ENCODE measurements at regions not wholly inside any gene's neighbourhood (a gene's known extent, or its start where the extent isn't known, plus 50 kb on each side); places are given as distances from the start of the nearest gene placed in this dataset.

GRCh38 chr12:58503731-58504130, 416.6 kb downstream of the LRIG3 start:
- DNase-seq, result no peak
- Histone ChIP-seq H3K27me3 (no peaks in the 10 kb centered on the region), H3K4me3 (no peak overlapping the region), H3K27ac (no peak overlapping the region), H3K4me1 (peaks cover 0 to 27% (median 0%) of the 10 kb centered on the region in 3 donors), H3K36me3 (no peaks in the 10 kb centered on the region), H3K9me3 (no peaks in the 10 kb centered on the region)
- intact Hi-C loops (cut with DNase I), result no loop called here
- WGBS, 2 donors, result 84 to 92% methylated on average over 2 of the region's 2 CpGs
- TF ChIP-seq CTCF (IDR thresholded peaks at IDR 0.05) (no peak), POLR2A (IDR thresholded peaks at IDR 0.05) (no peak)

- Histone ChIP-seq H3K4me3 (no peak overlapping the region), H3K4me1 (peaks cover 0 to 27% (median 0%) of the 10 kb centered on the region in 3 donors), H3K36me3 (no peaks in the 10 kb centered on the region), H3K9me3 (no peaks in the 10 kb centered on the region), H3K27ac (no peak overlapping the region), H3K27me3 (no peaks in the 10 kb centered on the region)
- WGBS, 2 donors, result 69 to 73% methylated on average over 5 of the region's 5 CpGs
- DNase-seq, result no peak
- intact Hi-C loops (cut with DNase I), result no loop called here
- TF ChIP-seq CTCF (IDR thresholded peaks at IDR 0.05) (no peak), POLR2A (IDR thresholded peaks at IDR 0.05) (no peak)
Measured at GRCh38 chr12:58504143-58504938, 416.0 kb downstream of the LRIG3 start.

- no peaks in the 10 kb centered on the region for H3K27me3 ChIP-seq
- H3K4me1 ChIP-seq, result peaks cover 0 to 10% (median 0%) of the 10 kb centered on the region in 3 donors
- no peaks in the 10 kb centered on the region for H3K9me3 ChIP-seq
- H3K27ac ChIP-seq, result no peak overlapping the region
- WGBS, 2 donors, result 74 to 77% methylated on average over 5 of the region's 5 CpGs
- no peak for DNase-seq
- H3K4me3 ChIP-seq, result no peak overlapping the region
- TF ChIP-seq CTCF (IDR thresholded peaks at IDR 0.05) (no peak), POLR2A (IDR thresholded peaks at IDR 0.05) (no peak)
- no peaks in the 10 kb centered on the region for H3K36me3 ChIP-seq
- intact Hi-C loops (cut with DNase I), result no loop called here
Measured at GRCh38 chr12:58509116-58509885, 411.0 kb downstream of the LRIG3 start.

- WGBS, 2 donors, result 35 to 46% methylated on average over 4 of the region's 4 CpGs
- intact Hi-C loops (cut with DNase I), result no loop called here
- no peak for TF ChIP-seq POLR2A (IDR thresholded peaks at IDR 0.05)
- no peak for TF ChIP-seq CTCF (IDR thresholded peaks at IDR 0.05)
- H3K36me3 ChIP-seq, result no peaks in the 10 kb centered on the region
- no peak overlapping the region for H3K4me3 ChIP-seq
- DNase-seq, result no peak
- H3K4me1 ChIP-seq, result no peaks in the 10 kb centered on the region
- no peak overlapping the region for H3K27ac ChIP-seq
- H3K9me3 ChIP-seq, result peaks cover 0 to 14% (median 6%) of the 10 kb centered on the region in 3 donors
- H3K27me3 ChIP-seq, result no peaks in the 10 kb centered on the region
Measured at GRCh38 chr12:58513301-58513834, 406.9 kb downstream of the LRIG3 start.

GRCh38 chr12:58513852-58514251, 406.5 kb downstream of the LRIG3 start:
- H3K4me1 ChIP-seq, result no peaks in the 10 kb centered on the region
- H3K4me3 ChIP-seq, result no peak overlapping the region
- H3K27ac ChIP-seq, result no peak overlapping the region
- no peaks in the 10 kb centered on the region for H3K36me3 ChIP-seq
- no peak for TF ChIP-seq CTCF (IDR thresholded peaks at IDR 0.05)
- no peak for TF ChIP-seq POLR2A (IDR thresholded peaks at IDR 0.05)
- no peaks in the 10 kb centered on the region for H3K27me3 ChIP-seq
- WGBS, 2 donors, result 50 to 52% methylated on average over 4 of the region's 4 CpGs
- DNase-seq, result no peak
- peaks cover 0 to 16% (median 10%) of the 10 kb centered on the region in 3 donors for H3K9me3 ChIP-seq
- intact Hi-C loops (cut with DNase I), result no loop called here

All from esophagus squamous epithelium (tissue), 5 donors.